GM19372 (cell line): ENCODE measurements at regions not wholly inside any gene's neighbourhood (a gene's known extent, or its start where the extent isn't known, plus 50 kb on each side); places are given as distances from the start of the nearest gene placed in this dataset.

ENCODE experiments used
- ATAC-seq: cut with Tn5 transposase; IDR thresholded peaks from one replicate; pipeline ENCODE4 v1.9.1; 2021; ENCODE audit warnings: mild to moderate bottlenecking, low read depth, moderate library complexity; ENCODE audit not compliant: unreplicated experiment

GRCh38 chr13:87868731-87869130 lies 197.6 kb downstream of the SLITRK5 start:
- ATAC-seq, result no peak

GRCh38 chr13:87872813-87873212 lies 201.6 kb downstream of the SLITRK5 start:
- no peak for ATAC-seq

- ATAC-seq, result no peak
These were observed 206.3 kb downstream of the SLITRK5 start for GRCh38 chr13:87877477-87877876.

GRCh38 chr13:87878706-87879105 lies 207.5 kb downstream of the SLITRK5 start:
- ATAC-seq, result no peak

GRCh38 chr13:87884884-87885283 lies 213.7 kb downstream of the SLITRK5 start:
- no peak for ATAC-seq

- no peak for ATAC-seq
These were observed 216.4 kb downstream of the SLITRK5 start for GRCh38 chr13:87887459-87888123.

GRCh38 chr13:87889254-87889653 lies 218.1 kb downstream of the SLITRK5 start:
- no peak for ATAC-seq

- ATAC-seq, result no peak
These were observed 222.0 kb downstream of the SLITRK5 start for GRCh38 chr13:87893186-87893585.

GRCh38 chr13:87894059-87894458 lies 222.9 kb downstream of the SLITRK5 start:
- ATAC-seq, result no peak

GRCh38 chr13:87903553-87903952 lies 232.4 kb downstream of the SLITRK5 start:
- no peak for ATAC-seq

GRCh38 chr13:87906411-87906810 lies 235.2 kb downstream of the SLITRK5 start:
- no peak for ATAC-seq

- ATAC-seq, result no peak
These were observed 236.0 kb downstream of the SLITRK5 start for GRCh38 chr13:87907202-87907601.

GRCh38 chr13:87919956-87920355 lies 248.8 kb downstream of the SLITRK5 start:
- no peak for ATAC-seq

GRCh38 chr13:87923753-87924152 lies 252.6 kb downstream of the SLITRK5 start:
- no peak for ATAC-seq

- ATAC-seq, result no peak
These were observed 253.8 kb downstream of the SLITRK5 start for GRCh38 chr13:87925006-87925405.

- no peak for ATAC-seq
These were observed 269.6 kb downstream of the SLITRK5 start for GRCh38 chr13:87940776-87941175.

GRCh38 chr13:87941226-87941625 lies 270.1 kb downstream of the SLITRK5 start:
- no peak for ATAC-seq

- ATAC-seq, result no peak
These were observed 271.0 kb downstream of the SLITRK5 start for GRCh38 chr13:87942205-87942604.

GRCh38 chr13:87944038-87944437 lies 272.9 kb downstream of the SLITRK5 start:
- ATAC-seq, result no peak

GRCh38 chr13:87952377-87952776 lies 281.2 kb downstream of the SLITRK5 start:
- no peak for ATAC-seq

GRCh38 chr13:87953381-87953780 lies 282.2 kb downstream of the SLITRK5 start:
- ATAC-seq, result no peak

- no peak for ATAC-seq
These were observed 282.9 kb downstream of the SLITRK5 start for GRCh38 chr13:87954091-87954490.

- no peak for ATAC-seq
These were observed 290.4 kb downstream of the SLITRK5 start for GRCh38 chr13:87961546-87961945.
